K562 (cell line): ENCODE measurements at regions not wholly inside any gene's neighbourhood (a gene's known extent, or its start where the extent isn't known, plus 50 kb on each side); places are given as distances from the start of the nearest gene placed in this dataset.

Source experiments
- AFF4 ChIP-seq: sonication (generic); formaldehyde crosslinking; IDR thresholded peaks from 2 replicates; pipeline ENCODE4 v1.8.0; 2023; ENCODE audit warnings: mild to moderate bottlenecking, missing genetic modification reagents
- ATF1 ChIP-seq, 2 experiments: fragments of 450-650 bp in 1 of 2; IDR thresholded peaks; 2 replicates each; pipeline ENCODE4 v1.6.1; 2016; ENCODE audit warnings: missing compliant biosample characterization in 1 of 2, missing genetic modification characterization in 1 of 2
- NUFIP1 ChIP-seq: fragments of 450-650 bp; IDR thresholded peaks from 2 replicates; pipeline ENCODE4 v1.6.1; 2018; ENCODE audit not compliant: partially characterized antibody
- TSHZ1 ChIP-seq: fragments of 250-450 bp; sonication (Bioruptor Pico); IDR thresholded peaks from 2 replicates; pipeline ENCODE4 v1.4.0; 2020; ENCODE audit warnings: mild to moderate bottlenecking, moderate library complexity

GRCh38 chr15:77710637-77711036, 77.9 kb upstream of the LINGO1 start (continued):
- TF ChIP-seq ATF1 (CRISPR knock-in tag; IDR thresholded peaks at IDR 0.05): no peak
- no peak for TF ChIP-seq ATF1 (tag; IDR thresholded peaks at IDR 0.05)
- no peak for TF ChIP-seq NUFIP1
- TF ChIP-seq TSHZ1: no peak
- no peak for TF ChIP-seq AFF4 (CRISPR knock-in tag)
